ENCODE measurements at regions not wholly inside any gene's neighbourhood (a gene's known extent, or its start where the extent isn't known, plus 50 kb on each side); places are given as distances from the start of the nearest gene placed in this dataset.
A peak's percentile ranks its signal among the peaks of the same experiment; 100 is the strongest.

GRCh38 chr3:116848248-116848829 is 138.8 kb downstream of the TUSC7 start:
- no peak for DNase-seq (ENCODE audit: low read depth)

- DNase-seq (ENCODE audit: low read depth), result no peak
Measured at GRCh38 chr3:116849261-116849688, 139.7 kb downstream of the TUSC7 start.

GRCh38 chr3:116852803-116853202 is 143.2 kb downstream of the TUSC7 start:
- no peak for DNase-seq (ENCODE audit: low read depth)

GRCh38 chr3:116863270-116863770 is 153.7 kb downstream of the TUSC7 start:
- DNase-seq (ENCODE audit: low read depth), result no peak

GRCh38 chr3:116863822-116864589 is 154.4 kb downstream of the TUSC7 start:
- peak; percentile 76 for DNase-seq (ENCODE audit: low read depth)

GRCh38 chr3:116864590-116864927 is 155.0 kb downstream of the TUSC7 start:
- no peak for DNase-seq (ENCODE audit: low read depth)

- DNase-seq (ENCODE audit: low read depth), result no peak
Measured at GRCh38 chr3:116870379-116870778, 160.8 kb downstream of the TUSC7 start.

GRCh38 chr3:116871905-116872304 is 162.3 kb downstream of the TUSC7 start:
- DNase-seq (ENCODE audit: low read depth), result no peak

- no peak for DNase-seq (ENCODE audit: low read depth)
Measured at GRCh38 chr3:116872688-116873087, 163.1 kb downstream of the TUSC7 start.

GRCh38 chr3:116873142-116873541 is 163.6 kb downstream of the TUSC7 start:
- DNase-seq (ENCODE audit: low read depth), result no peak

- no peak for DNase-seq (ENCODE audit: low read depth)
Measured at GRCh38 chr3:116877968-116878367, 168.4 kb downstream of the TUSC7 start.

- DNase-seq (ENCODE audit: low read depth), result no peak
Measured at GRCh38 chr3:116886202-116886893, 176.8 kb downstream of the TUSC7 start.

GRCh38 chr3:116896116-116896515 is 186.5 kb downstream of the TUSC7 start:
- no peak for DNase-seq (ENCODE audit: low read depth)

GRCh38 chr3:116897382-116897781 is 187.8 kb downstream of the TUSC7 start:
- DNase-seq (ENCODE audit: low read depth), result no peak

- DNase-seq (ENCODE audit: low read depth), result no peak
Measured at GRCh38 chr3:116899253-116899652, 189.7 kb downstream of the TUSC7 start.

GRCh38 chr3:116905334-116905733 is 195.8 kb downstream of the TUSC7 start:
- DNase-seq (ENCODE audit: low read depth), result no peak

GRCh38 chr3:116905794-116906193 is 196.2 kb downstream of the TUSC7 start:
- peak; percentile 44 for DNase-seq (ENCODE audit: low read depth)

GRCh38 chr3:116912116-116912515 is 202.5 kb downstream of the TUSC7 start:
- DNase-seq (ENCODE audit: low read depth), result no peak

GRCh38 chr3:116914004-116914403 is 204.4 kb downstream of the TUSC7 start:
- no peak for DNase-seq (ENCODE audit: low read depth)

- no peak for DNase-seq (ENCODE audit: low read depth)
Measured at GRCh38 chr3:116916836-116917235, 207.3 kb downstream of the TUSC7 start.

GRCh38 chr3:116920826-116921610 is 211.4 kb downstream of the TUSC7 start:
- DNase-seq (ENCODE audit: low read depth), result peak; percentile 77

GRCh38 chr3:116927918-116928317 is 218.3 kb downstream of the TUSC7 start:
- DNase-seq (ENCODE audit: low read depth), result no peak
